Activated naive CD4-positive, alpha-beta T cell treated with Interleukin-2 at 50 U/mL for 16 hours (primary cell): ENCODE measurements at regions not wholly inside any gene's neighbourhood (a gene's known extent, or its start where the extent isn't known, plus 50 kb on each side); places are given as distances from the start of the nearest gene placed in this dataset.
"Not testable (repeated sequence)": the region's sequence is repeated elsewhere in the genome, so short reads cannot be mapped to it uniquely, and the experiment has no call there.

Source experiments
- DNase-seq: peaks from one replicate; pipeline ENCODE4 v3.0.0-alpha.2; 2020

DNA sequence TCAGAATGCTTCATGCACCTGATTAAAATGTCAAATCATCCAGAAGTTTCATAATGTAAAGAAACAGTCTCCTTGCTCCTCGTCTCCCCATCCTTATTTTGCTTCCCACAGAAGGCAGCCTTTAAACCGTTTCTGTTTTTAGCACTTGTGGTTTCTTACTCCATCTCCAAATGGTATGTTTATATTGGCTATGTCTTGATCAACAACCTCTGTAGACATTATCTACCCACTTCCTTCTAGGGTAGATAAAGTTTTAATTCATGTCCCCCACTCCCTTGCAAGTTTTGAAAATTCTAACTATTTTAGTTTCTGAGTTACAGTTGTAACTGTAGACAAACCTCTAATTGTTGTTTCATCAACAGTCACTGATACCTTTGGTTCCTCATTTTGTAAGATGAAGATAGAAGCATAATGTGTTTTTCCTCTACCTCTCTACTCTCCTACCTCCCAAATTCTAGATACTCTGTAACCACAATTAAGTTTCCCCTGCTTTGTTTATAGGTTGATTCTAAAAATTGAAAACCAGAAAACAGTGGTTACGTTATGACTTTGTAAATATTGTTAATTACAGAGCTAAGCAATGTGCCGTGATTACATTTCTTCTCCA is 291.7 kb upstream of the GATB start:
- no peak for DNase-seq

- not testable (repeated sequence) for DNase-seq
Measured at GRCh38 chr4:152051332-152051731, 290.5 kb upstream of the GATB start.

GRCh38 chr4:152050106-152050505 is 289.3 kb upstream of the GATB start:
- DNase-seq, result no peak

DNA sequence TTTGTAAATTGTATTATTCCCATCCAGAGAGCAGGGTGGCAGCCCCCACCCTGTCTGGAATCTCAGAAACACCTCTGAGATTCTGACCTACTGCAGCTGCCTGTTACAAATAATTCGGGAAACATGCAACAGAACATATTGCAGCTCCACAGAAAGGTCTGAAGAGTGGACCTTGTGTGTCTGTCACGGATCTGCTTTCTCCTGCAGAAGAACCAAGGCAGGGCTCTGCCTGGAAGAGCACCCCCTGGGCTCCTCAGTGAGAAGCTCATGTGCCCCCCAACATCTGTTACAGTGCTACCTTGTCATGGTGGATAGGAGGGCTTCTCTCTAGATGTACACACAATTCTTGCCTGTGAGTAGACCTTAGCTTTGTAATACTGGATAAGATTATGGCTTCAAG is 286.6 kb upstream of the GATB start:
- no peak for DNase-seq

DNA sequence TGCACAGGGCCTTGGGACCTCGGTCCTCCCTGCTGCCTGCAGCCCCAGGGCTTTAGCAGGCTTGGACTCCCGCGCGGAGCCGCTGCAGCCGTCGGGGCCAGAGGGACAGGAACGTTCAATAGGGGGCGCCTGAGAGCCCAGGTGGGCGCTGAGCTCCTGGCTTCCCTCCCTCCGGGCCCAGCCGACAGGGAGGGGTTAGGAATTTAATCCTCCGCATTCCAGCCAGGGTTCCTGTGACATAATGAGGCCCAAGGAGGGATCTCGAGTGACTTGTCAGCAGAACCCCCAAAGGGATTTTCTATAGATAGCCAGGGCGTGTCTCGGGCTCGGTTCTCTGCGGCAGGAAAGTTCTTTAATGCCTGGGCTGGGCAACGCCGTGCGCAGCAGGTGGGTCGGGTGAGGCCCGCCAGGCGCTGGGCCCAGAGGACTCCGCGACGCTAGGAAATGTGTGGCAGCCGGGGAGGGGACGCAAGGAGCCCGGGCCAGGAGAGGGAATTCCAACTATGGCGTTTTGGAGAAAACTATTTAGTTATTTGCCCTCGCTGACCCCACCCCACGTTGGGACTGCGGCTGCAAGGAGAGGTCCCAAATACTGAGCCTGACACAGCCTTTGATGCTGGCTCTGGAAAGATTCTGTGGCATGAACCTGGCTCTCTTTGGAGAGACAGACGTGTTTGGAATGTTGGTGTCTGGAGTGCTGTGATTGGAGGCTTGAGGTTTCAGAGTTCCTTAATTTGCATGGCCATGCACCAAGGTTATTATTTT is 285.2 kb upstream of the GATB start:
- DNase-seq, result no peak

GRCh38 chr4:152045449-152045806 is 284.6 kb upstream of the GATB start:
- no peak for DNase-seq

GRCh38 chr4:152044331-152045036 is 283.7 kb upstream of the GATB start:
- no peak for DNase-seq

DNA sequence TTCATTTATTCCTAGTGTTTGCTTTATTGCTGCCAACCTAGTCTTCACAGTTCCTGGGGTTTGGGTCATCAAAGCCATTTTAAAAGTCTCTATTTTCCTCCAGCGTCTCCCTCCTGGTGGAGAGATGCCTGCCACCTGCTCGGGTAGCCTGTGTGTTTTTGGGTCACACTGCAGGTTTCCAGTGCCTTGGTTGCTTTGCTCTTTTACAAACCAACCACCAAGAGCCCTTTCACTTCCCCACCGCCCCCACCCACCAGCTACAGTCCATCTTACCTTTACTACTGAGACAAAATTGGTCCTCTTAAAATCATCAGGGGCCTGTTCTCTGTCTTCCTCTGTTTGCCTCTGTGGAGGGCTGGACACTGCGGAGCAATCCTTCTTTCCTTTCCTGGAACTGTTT is 280.5 kb upstream of the GATB start:
- no peak for DNase-seq

GRCh38 chr4:152039691-152040090 is 278.9 kb upstream of the GATB start:
- no peak for DNase-seq

GRCh38 chr4:152039023-152039481 is 278.2 kb upstream of the GATB start:
- DNase-seq, result no peak

GRCh38 chr4:152038238-152038637 is 277.4 kb upstream of the GATB start:
- no peak for DNase-seq

GRCh38 chr4:152037435-152037834 is 276.6 kb upstream of the GATB start:
- no peak for DNase-seq

DNA sequence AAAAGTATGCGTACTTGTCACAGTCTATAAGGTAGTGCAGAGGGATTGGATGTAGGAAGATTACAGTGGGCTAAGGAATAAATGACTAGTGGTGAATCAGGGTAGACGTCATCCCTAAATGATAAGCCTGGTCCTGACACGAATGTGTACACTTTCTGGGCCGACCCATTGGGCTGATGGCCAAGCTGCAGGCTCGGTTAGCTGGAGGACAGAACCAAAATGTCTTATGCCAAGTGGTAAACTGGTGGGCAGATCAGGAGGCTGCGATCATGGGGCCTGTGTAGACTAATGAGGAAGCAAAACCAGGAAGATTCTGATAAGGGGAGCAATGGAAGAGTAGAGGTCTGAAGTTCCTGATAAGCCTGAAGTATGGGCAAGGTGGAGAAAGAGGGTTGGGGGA is 272.8 kb upstream of the GATB start:
- DNase-seq, result no peak

DNA sequence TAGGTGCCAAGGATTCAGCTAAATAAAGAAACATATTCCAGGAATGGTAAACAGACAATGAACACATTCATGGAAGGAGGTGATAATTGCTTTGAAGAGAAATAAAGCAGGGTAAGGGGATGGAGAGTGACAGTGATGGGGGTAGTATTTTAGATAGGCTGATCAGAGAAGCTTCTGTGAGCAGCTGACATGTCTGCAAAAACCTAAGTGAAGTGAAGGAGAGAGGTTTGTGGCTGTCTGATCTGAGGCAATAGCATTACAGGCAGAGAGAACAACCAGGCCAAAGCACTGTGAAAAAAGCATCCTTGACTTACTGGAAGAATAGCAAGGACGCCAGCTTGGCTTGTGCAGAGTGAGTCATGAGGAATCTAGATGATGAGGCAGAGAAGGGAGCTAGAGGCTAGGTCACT is 271.9 kb upstream of the GATB start:
- DNase-seq, result no peak

- DNase-seq, result no peak
Measured at GRCh38 chr4:152029631-152030030, 268.8 kb upstream of the GATB start.

GRCh38 chr4:152028131-152028530 is 267.3 kb upstream of the GATB start:
- DNase-seq, result no peak

GRCh38 chr4:152024881-152025280 is 264.1 kb upstream of the GATB start:
- no peak for DNase-seq

DNA sequence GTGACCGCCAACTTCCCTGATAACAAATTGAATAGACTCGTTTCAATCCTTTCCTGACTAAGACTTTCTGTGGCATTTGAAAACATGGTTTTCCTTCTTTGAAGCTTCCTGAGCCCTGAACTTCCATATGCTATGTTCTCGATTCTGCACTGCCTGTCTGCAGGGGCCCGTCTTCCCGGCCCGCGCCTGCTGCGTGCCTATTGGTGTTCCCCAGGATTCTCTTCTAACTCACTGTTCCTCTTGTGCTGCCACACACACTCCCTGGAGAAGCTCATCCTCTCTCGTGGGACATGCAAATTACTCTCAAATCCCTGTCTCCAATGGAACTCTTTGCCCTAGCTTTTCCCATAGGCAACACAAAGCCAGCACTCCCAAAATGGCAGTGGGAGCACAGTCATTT is 262.9 kb upstream of the GATB start:
- no peak for DNase-seq

- no peak for DNase-seq
Measured at GRCh38 chr4:152022543-152022942, 261.7 kb upstream of the GATB start.

GRCh38 chr4:152021788-152022438 is 261.1 kb upstream of the GATB start:
- no peak for DNase-seq

- no peak for DNase-seq
Measured at GRCh38 chr4:152020073-152020472, 259.3 kb upstream of the GATB start.

DNA sequence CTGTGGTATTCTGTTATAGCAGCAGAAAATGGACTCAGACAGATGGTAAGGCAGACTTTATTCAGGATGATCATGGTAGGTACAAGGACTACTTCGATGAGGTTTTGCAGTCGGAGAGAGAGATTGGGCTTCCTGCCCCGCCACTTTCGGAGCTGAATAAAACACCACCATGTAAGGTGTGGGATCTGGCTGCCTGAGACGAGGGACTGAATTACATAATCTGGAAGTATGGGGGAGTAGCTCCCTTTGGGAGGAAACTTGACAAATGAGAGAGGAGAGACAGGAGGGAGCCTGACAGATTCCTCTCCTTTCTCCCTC is 255.5 kb upstream of the GATB start:
- DNase-seq, result no peak

DNA sequence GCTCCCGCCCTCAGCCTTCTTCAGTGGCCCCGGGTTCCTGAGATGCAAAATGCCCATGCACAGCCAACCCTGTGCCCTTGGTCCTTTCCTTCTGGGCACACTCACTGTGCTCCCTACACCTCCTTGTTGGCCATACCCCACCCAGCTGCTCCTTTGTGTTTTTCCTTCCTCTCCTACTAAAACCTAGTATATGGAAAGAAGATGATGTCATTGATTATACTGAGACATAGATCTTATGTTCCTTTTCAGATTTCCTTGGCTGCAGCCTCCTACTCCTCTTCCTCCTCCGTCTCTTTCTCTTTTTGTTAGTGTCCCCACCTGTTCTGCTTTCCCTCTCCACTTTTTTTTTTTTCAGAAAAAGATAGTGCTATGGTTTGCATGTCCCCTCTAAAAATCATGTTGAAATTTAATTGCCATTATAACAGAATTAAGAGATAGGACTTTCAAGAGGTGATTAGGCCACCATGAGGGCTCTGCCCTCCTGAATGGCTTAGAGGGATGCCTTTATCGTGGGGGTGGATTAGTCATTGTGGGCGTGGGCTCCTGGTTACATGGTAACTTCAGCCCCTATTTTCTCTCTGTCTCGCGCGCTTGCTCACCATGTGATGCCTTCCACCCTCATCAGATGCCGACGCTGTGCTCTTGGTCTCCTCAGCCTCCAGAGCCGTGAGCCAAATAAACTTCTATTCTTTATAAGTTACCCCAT is 254.9 kb upstream of the GATB start:
- DNase-seq, result no peak
